ENCODE measurements at regions not wholly inside any gene's neighbourhood (a gene's known extent, or its start where the extent isn't known, plus 50 kb on each side); places are given as distances from the start of the nearest gene placed in this dataset.
"Not testable (repeated sequence)": the region's sequence is repeated elsewhere in the genome, so short reads cannot be mapped to it uniquely, and the experiment has no call there.

DNA sequence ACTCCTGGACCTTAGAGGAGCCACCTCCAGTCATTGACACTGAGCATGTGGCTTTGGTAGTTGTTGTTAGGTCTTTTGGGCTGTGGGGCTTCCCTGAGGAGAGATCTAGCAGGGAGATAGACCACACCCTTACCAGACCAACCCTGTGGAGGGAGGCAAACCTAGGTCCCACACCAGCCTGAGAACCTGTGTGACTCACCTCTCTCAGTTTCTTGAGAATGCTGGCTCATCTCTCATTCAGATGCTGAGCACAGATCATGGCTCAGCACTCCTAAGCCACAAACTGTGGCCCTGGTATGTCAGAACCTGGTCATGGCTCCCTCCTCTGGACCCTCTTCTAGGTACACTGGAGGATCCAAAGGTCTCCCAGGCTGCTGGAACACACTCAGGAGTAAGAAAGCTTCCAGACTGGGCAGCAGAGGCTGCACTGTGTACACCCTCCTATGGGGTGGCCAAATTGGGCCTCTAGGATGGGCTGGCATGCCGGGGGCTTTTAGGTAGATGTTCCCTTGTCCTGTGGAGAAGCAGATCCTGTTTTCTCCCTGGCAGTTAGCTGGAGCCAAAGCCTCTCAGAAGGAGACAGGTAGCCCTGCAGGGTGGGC is 1294.5 kb downstream of the KHDRBS2 start:
- DNase-seq = no peak

DNA sequence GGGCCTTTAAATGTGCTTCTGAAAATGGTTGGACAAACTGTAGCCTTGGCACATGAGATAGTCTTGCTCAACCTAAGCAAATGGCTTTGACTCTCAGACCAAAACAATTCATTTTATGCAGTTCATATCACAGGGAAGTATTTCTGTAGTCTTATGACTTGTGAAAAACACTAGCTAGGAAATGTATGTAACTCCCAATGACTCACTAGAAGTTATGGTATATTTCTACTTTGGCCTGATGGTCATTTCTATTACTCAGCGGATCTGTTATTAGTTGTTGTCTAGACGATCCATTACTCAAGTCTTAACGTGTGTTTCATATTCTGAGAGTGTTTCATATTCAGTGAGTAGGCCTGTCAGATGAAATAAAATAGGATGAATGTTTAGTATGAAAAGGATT is 1333.5 kb downstream of the KHDRBS2 start:
- DNase-seq = no peak

DNA sequence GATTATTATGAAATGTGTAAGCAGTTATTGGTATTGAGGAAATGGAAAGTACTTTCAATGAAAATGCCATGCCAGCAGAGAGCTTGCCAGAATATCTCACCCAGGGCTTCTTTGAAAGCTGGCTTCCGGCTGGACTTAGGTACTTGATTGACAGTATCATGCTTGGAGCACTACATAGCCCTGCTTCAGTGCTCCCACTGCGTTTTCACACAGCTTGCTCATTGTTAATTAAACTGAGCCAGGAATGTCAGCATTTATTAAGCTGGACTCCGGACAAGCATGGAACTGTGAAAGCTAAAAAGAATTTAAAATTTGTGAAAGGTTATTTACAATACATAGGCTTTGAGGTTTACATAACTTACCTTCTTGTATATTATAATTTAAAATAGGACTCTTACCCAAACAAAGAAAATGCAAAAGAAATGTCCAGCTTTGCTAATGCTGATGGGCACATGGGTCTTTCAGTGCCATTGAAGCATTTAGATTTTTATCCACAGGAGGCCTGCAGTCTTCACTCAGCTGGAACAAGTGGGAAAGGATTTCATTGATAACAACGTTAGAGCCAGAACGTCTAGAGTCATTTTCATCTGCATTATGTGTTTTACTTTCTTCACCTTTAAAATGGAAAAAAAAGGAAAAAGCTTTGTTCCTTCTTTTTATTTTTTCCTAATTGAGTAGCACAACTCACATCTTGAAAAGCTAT is 1335.7 kb downstream of the KHDRBS2 start:
- not testable (repeated sequence) for DNase-seq

DNA sequence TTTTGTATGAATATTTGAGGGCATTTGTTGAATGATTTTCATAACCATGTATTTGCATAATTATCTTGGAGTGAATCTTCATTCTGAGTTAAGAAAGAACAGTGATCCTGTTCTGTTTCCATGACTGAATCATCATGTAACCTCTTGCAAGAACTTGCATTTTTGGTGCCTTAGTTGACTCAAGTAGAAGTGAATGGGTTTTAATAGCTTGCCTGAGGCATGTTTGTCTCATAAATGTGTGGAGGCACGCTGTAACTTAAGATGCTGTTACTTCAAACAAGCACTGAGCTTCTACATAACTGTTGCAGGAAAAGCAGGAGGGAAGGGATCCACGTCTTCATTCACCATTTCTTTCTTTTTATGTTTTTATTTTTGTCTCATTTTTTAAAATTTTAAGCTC is 1338.6 kb downstream of the KHDRBS2 start:
- not testable (repeated sequence) for DNase-seq

DNA sequence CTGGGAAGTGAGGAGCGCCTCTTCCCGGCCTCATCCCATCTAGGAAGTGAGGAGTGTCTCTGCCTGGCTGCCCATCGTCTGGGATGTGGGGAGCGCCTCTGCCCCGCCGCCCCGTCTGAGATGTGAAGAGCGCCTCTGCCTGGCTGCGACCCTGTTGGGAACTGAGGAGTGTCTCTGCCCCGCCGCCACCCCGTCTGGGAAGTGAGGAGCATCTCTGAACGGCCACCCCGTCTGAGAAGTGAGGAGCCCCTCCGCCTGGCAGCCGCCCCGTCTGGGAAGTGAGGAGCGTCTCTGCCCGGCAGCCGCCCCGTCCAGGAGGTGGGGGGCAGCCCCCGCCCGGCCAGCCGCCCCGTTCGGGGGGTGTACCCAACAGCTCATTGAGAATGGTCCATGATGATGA is 1341.2 kb downstream of the KHDRBS2 start:
- not testable (repeated sequence) for DNase-seq

DNA sequence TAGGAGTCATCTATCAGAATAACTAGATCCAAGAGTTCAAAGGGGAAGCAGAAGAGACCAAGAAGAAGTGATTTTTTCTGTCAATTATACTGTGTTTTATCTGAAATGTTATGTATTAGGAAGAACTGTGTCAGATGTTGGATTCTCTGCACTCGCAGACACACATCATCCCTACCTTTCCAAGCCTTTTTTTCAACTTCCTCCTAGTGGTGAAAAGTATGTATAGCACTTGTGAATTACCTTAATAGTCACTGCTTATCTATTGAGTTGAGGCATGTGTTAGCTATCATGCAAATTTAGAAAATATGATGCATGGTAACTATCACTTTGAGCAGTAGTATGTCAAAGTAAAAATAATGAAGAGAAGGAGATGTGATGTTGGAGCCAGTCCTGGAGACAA is 1350.1 kb downstream of the KHDRBS2 start:
- not testable (repeated sequence) for DNase-seq

DNA sequence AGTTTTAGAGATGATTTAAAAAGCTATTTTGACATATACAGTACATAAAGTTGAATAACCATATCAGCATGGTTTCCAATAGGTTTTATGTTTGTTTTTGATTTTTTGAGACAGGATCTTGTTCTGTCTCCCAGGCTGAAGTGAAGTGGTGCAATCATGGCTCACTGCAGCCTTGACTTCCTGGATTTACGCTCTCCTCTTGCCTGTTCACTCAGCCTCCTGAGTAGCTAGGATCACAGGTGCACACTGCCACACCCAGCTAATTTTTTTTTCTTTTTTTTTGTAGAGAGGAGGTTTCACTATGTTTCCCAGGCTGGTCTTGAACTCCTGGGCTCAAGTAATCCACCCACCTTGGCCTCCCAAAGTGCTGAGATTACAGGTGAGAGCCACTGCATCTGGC is 1366.4 kb downstream of the KHDRBS2 start:
- DNase-seq = not testable (repeated sequence)

DNA sequence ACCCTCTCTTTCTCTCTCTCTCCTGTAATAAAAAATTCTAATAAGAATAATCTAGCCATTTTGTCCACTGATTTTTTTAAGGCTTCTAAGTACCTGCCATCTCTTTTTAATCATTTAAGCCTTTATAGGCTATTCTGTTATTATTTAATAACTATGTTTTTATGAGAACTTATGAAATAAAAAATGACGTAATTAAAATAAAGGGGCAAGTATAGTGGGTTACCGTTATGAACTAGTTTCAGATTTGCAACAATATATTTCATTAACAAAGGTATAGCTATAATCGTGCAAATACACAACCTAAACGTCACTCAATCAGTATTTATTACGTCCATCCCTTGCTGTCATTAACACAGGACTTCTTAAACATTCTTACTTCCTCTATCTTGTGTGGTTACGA is 1382.2 kb downstream of the KHDRBS2 start:
- not testable (repeated sequence) for DNase-seq

DNA sequence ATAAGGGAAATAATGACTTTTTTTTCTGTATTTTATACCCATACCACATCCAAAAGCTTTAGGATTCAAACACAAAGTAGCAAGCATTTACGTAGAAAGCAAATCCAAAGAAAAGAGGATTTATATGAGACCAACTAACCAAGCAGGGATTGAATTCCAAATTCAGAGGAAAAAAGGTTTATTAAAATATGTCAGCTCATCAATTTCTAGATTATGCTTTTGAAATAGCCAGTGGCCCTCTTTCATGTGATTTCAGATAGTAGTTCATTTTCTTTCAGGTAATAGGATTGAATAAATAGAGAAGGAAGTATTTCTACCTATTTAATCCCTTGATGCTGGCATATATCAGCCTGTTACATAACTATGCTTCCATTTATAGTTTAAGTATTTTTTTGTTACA is 1392.7 kb downstream of the KHDRBS2 start:
- not testable (repeated sequence) for DNase-seq

DNA sequence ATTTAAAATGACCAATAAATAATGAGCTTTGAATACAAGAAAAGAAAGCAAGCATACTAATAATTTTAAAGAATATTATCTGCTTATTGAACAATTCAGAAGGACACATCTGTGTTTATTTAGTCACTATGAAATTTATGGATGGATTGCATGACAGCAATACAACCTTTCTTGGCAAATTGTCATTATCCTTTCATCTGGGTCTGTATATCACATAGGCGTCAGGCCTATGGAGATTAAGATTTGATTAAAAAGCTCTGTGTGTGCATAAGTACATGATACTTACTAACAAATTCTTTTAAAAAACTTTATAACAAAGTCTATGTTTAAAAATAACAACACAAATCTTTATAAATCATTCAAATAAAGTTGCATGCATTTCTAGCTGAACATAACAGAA is 1394.4 kb downstream of the KHDRBS2 start:
- DNase-seq = no peak

DNA sequence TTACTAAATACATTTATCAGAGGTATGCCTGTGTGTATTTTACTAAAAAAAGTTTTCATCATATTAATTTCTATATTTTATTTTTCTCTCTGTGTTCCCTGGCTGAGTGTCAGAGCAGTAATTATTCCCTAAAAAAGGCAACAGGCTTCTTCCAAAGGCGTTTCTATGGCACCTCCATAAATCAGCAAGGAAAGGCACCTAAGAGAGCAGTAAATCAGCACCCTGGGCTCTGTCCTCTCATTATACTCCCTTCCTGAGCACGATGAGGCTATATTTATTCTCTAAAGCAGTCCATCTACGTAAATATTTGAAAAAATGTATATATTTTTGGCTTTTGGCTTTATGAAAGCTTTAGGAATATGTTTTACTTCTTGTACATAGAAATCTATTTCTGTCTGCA is 1408.6 kb downstream of the KHDRBS2 start:
- not testable (repeated sequence) for DNase-seq

DNA sequence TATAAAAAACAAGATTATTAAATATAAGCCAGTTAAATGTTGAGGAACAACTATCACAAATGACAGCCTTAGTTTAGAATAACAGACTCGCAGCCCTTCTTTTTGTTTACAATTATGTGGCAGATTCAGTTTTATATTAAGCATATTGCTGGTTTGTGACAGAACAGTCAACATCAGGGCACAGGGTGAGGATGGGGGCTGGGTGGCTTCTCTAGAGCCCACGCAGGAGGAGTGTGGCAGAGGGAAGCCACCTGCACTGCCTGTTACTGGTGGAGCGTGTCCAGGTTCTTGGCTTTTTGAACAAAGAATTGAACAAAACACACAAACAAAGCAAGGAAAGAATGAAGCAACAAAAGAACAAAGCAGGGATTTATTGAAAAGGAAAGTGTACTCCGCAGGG is 1415.2 kb downstream of the KHDRBS2 start:
- not testable (repeated sequence) for DNase-seq

DNA sequence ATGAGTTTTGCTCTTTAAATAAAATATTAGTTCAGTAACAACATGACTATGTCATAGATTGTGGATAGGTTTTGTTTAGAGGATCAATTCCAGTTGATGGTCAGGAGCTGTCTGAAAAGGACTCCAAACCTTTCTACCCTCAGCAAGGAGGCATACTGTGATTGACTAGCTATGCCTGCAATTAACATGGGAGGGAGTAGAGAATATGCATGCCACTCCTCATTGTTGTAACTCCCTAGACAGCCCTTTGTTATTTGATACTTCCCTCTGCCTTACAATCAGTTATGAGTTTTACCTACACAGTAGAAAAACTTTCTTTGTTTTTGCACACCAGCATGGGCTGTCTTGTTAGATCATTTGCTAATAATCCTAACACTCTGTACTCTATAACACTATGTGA is 1418.5 kb downstream of the KHDRBS2 start:
- DNase-seq = no peak

DNA sequence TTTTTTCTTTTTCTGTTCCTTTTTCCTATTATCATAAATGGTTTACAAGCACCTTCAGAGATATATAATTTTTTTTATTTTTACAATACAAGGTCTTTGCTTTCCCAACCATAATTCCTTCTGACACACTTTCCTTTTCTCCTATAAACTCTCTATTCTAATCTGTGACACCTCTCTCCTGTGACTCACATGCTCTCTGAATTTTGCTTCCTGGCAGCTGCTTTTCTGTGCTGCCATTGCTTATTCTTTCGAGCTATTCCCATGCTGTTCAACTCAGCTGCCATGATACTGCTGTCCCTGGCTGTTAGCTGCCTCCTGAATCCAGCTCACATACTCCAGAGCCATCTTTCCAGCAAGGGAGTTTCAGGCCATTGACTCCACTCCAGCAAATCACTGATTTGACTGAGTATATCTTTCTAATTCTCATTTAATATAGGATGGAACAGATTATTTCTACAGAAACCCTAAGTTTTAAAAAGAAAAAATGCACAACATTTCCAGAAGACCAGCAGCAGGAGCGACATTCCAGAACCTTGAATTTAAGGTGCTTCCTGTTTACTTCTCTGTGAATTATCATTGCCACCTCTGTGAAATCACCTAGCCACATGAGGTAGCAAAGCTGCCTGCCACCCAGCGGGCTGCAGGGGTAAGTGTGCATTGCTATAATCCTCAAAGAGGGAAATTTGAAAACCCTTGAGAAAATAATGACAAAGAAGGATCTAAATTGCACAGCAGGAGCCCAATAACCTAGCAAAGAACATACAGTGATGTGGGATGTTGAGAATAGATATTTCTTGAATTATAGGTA is 1442.6 kb downstream of the KHDRBS2 start:
- not testable (repeated sequence) for DNase-seq

DNA sequence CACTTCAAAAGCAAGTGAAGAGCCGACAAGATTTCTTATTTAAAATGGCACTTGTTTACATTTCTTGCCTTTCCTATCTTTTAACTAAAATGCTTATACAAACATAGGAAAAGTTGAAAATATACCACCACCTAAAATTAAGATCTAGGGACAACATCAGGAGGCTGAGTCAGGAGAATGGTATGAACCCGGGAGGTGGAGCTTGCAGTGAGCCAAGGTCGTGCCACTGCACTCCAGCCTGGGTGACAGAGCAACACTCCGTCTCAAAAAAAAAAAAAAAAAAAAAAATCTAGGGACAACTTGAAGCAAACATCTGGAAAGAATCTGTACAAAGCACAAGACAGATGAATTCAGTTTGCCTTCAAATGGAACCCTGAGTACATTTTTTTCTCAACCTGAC is 1455.3 kb downstream of the KHDRBS2 start:
- DNase-seq = not testable (repeated sequence)

DNA sequence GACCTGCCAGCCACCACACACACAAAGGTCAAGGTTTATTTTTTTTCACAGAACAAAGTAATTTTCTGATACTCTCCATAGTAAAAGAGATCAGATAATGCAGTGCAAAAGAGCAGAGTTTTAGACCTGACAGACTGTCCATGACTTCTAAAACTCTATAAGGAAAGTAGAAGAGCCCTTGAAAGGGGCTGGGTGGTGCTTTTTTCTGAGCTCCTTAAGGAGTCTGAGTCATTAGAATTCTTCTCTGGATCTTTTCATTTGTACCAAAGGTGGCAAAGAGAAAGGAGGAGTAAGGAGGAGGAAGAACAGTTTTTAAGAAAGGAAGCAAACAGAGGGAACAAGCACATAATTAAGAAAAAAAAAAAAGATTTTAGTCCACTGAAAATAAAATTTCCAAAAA is 1463.4 kb downstream of the KHDRBS2 start:
- not testable (repeated sequence) for DNase-seq

DNA sequence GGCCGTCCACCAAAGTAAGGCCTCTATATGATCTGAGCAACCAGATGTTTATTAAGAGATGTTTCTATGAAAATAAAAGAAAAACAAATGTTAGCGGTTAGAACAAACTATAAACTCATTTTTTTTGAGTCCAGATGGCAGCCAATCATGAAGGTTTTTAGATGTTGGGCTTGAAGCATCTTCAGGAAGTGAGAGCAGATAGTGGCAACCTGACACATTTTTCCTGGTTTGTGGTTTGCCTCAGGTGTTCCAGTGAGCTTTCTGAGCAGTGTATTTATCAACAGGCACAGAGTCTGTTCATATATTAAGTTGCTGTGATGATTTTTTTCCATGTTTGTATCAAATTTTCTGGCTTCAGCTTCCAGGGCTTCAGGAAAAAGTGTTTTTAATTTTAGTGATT is 1468.0 kb downstream of the KHDRBS2 start:
- not testable (repeated sequence) for DNase-seq

DNA sequence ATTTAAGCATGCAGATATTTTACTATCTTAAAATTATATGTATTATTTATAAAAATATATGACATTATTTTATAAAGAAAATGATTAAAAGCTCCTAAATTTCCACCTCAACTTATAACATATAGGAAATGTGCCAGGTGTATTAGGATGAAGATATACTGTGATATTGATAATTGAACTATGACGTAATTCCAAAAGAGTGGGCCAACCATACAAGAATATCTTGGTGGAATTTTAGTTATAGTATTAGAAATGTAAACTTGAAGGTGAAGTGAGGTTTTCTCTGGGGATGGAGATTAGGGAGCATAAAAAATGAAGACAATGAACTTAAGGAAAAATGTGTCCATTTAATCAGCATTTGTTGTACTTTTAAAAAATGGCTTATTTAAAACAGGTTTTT is 1471.2 kb downstream of the KHDRBS2 start:
- DNase-seq = not testable (repeated sequence)

DNA sequence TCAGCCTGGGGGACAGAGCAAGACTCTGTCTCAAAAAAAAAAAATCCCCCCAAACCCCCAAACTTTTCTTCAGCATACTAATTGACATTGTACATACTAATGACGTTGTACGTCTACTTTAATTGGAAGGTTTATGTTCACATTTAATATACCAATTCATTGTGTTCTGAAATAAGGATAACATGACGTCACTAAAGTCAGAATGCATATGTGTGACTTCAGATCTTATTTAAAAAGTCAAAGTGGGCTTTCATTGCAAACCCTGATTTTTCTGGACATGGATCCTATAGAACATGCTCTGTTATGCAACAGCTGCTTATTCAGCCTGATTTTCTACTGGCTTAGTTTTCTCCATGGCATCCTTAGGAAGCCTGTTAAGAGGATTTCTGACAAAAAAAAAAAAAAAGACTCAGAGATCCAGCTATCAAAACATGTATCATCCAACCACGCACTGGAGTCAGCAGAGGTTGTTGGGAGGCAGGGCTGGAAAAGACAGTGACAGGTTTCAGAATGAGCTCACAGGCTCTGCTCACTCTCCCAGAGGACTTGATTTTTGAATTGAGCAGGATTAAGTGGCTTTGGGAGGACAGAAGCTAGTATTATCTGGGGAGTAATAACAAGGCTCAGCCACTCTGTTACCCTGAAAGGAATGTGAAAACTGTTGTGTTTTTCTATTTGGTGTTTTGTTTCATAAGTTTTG is 1472.0 kb downstream of the KHDRBS2 start:
- peak; percentile 2 for DNase-seq

DNA sequence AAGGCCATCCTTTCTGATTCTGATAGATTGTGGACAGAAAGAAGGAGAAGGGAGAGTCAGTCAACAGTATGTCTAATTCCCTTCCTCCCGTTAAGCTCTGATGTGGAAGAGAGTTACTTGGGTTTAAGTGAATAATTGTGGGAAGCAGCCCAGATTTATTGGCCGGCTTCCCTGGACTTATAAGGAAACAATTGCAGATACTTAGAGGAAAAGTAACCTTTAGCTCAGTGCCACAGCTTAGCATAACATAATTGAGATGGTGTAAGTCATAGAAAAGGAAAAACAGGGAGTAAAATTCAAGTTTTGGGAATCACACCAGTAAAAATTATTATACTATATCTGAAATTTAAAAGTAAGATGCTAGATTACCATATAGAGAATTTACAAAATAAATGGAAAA is 1475.8 kb downstream of the KHDRBS2 start:
- DNase-seq = not testable (repeated sequence)

DNA sequence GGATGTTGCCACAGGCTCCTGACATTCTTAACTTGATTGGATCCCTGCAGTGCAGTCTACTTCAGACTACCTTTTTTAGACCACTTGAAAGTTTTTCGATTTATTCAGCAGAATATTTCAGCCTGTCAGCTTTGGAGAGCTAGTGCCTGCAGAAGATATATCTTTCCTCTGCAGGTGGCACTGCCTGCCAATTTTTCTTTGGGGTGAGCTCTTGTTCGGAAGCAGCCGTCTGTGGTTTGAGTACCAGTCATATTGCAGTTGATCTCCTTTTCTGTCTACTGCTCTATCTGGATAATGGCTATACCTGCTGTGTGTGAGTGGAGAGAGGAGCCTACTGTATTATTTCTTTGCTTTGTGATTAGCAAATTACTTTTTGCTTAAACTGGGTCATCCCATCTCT is 1486.9 kb downstream of the KHDRBS2 start:
- DNase-seq = peak; percentile 1

DNA sequence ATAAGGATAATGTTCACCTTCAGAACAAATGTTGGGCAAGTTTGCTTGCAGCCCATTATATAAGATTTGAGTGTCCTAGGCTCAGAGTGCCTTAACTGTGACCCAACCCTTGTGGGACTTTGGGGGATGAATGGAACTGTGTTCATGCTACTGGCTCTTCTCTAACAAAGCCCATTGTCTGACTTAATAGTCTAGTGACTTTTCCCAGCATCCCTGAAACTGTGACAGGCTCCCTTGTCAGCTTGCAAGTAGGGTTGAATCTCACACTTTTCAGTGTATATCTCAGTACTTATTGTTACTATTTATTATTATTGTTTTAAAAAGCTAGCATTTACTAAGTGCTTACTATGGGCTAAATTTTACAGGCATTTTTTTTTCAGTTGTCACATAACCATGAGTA is 1488.2 kb downstream of the KHDRBS2 start:
- not testable (repeated sequence) for DNase-seq

DNA sequence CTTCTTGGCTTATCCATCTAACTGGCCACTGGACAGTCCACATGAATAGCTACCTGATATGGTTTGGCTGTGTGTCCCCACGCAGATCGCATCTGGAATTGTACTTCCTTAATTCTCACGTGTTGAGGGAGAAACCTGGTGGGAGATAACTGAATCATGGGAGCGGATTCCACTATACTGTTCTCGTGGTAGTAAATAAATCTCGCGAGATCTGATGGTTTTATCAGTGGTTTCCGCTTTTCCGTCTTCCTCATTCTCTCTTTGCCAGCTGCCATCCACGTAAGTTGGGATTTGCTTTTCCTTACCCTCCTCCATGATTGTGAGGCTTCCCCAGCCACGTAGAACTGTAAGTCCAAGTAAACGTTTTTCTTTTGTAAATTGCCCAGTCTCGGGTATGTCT is 1496.4 kb downstream of the KHDRBS2 start:
- not testable (repeated sequence) for DNase-seq

Measured in NCI-H2171 treated with DMSO at 0.1 percent for 48 hours (cell line).